C4-2B (cell line): ENCODE measurements at regions not wholly inside any gene's neighbourhood (a gene's known extent, or its start where the extent isn't known, plus 50 kb on each side); places are given as distances from the start of the nearest gene placed in this dataset.
"Not testable (repeated sequence)": the region's sequence is repeated elsewhere in the genome, so short reads cannot be mapped to it uniquely, and the experiment has no call there.

Experiments
- ZFX ChIP-seq: fragments of 450-650 bp; IDR thresholded peaks from 2 replicates; pipeline ENCODE4 v1.6.1; 2017
- TF ChIP-seq, protein P1 (sequence below): fragments of 450-650 bp; conservative IDR thresholded peaks from 2 replicates; pipeline ENCODE4 v1.5.1; 2017; ENCODE audit warnings: mild to moderate bottlenecking

GRCh38 chr7:21344900-21345299, 83.0 kb upstream of the SP4 start:
- TF ChIP-seq, protein P1, sequence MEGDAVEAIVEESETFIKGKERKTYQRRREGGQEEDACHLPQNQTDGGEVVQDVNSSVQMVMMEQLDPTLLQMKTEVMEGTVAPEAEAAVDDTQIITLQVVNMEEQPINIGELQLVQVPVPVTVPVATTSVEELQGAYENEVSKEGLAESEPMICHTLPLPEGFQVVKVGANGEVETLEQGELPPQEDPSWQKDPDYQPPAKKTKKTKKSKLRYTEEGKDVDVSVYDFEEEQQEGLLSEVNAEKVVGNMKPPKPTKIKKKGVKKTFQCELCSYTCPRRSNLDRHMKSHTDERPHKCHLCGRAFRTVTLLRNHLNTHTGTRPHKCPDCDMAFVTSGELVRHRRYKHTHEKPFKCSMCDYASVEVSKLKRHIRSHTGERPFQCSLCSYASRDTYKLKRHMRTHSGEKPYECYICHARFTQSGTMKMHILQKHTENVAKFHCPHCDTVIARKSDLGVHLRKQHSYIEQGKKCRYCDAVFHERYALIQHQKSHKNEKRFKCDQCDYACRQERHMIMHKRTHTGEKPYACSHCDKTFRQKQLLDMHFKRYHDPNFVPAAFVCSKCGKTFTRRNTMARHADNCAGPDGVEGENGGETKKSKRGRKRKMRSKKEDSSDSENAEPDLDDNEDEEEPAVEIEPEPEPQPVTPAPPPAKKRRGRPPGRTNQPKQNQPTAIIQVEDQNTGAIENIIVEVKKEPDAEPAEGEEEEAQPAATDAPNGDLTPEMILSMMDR: not testable (repeated sequence)
- TF ChIP-seq ZFX: not testable (repeated sequence)
